ENCODE measurements at regions not wholly inside any gene's neighbourhood (a gene's known extent, or its start where the extent isn't known, plus 50 kb on each side); places are given as distances from the start of the nearest gene placed in this dataset.

- TF ChIP-seq, protein P1, sequence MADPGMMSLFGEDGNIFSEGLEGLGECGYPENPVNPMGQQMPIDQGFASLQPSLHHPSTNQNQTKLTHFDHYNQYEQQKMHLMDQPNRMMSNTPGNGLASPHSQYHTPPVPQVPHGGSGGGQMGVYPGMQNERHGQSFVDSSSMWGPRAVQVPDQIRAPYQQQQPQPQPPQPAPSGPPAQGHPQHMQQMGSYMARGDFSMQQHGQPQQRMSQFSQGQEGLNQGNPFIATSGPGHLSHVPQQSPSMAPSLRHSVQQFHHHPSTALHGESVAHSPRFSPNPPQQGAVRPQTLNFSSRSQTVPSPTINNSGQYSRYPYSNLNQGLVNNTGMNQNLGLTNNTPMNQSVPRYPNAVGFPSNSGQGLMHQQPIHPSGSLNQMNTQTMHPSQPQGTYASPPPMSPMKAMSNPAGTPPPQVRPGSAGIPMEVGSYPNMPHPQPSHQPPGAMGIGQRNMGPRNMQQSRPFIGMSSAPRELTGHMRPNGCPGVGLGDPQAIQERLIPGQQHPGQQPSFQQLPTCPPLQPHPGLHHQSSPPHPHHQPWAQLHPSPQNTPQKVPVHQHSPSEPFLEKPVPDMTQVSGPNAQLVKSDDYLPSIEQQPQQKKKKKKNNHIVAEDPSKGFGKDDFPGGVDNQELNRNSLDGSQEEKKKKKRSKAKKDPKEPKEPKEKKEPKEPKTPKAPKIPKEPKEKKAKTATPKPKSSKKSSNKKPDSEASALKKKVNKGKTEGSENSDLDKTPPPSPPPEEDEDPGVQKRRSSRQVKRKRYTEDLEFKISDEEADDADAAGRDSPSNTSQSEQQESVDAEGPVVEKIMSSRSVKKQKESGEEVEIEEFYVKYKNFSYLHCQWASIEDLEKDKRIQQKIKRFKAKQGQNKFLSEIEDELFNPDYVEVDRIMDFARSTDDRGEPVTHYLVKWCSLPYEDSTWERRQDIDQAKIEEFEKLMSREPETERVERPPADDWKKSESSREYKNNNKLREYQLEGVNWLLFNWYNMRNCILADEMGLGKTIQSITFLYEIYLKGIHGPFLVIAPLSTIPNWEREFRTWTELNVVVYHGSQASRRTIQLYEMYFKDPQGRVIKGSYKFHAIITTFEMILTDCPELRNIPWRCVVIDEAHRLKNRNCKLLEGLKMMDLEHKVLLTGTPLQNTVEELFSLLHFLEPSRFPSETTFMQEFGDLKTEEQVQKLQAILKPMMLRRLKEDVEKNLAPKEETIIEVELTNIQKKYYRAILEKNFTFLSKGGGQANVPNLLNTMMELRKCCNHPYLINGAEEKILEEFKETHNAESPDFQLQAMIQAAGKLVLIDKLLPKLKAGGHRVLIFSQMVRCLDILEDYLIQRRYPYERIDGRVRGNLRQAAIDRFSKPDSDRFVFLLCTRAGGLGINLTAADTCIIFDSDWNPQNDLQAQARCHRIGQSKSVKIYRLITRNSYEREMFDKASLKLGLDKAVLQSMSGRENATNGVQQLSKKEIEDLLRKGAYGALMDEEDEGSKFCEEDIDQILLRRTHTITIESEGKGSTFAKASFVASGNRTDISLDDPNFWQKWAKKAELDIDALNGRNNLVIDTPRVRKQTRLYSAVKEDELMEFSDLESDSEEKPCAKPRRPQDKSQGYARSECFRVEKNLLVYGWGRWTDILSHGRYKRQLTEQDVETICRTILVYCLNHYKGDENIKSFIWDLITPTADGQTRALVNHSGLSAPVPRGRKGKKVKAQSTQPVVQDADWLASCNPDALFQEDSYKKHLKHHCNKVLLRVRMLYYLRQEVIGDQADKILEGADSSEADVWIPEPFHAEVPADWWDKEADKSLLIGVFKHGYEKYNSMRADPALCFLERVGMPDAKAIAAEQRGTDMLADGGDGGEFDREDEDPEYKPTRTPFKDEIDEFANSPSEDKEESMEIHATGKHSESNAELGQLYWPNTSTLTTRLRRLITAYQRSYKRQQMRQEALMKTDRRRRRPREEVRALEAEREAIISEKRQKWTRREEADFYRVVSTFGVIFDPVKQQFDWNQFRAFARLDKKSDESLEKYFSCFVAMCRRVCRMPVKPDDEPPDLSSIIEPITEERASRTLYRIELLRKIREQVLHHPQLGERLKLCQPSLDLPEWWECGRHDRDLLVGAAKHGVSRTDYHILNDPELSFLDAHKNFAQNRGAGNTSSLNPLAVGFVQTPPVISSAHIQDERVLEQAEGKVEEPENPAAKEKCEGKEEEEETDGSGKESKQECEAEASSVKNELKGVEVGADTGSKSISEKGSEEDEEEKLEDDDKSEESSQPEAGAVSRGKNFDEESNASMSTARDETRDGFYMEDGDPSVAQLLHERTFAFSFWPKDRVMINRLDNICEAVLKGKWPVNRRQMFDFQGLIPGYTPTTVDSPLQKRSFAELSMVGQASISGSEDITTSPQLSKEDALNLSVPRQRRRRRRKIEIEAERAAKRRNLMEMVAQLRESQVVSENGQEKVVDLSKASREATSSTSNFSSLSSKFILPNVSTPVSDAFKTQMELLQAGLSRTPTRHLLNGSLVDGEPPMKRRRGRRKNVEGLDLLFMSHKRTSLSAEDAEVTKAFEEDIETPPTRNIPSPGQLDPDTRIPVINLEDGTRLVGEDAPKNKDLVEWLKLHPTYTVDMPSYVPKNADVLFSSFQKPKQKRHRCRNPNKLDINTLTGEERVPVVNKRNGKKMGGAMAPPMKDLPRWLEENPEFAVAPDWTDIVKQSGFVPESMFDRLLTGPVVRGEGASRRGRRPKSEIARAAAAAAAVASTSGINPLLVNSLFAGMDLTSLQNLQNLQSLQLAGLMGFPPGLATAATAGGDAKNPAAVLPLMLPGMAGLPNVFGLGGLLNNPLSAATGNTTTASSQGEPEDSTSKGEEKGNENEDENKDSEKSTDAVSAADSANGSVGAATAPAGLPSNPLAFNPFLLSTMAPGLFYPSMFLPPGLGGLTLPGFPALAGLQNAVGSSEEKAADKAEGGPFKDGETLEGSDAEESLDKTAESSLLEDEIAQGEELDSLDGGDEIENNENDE (IDR thresholded peaks at IDR 0.05; ENCODE audit: insufficient replicate concordance, low read length), result no peak
- TF ChIP-seq JUND (IDR thresholded peaks at IDR 0.05; ENCODE audit: low read length) (no peak), NRF1 (IDR thresholded peaks at IDR 0.05; ENCODE audit: low read depth, low read length) (no peak), KDM1A (IDR thresholded peaks at IDR 0.05; ENCODE audit: borderline replicate concordance, low read length) (no peak), SIRT6 (IDR thresholded peaks at IDR 0.05; ENCODE audit: low read length) (no peak), SUZ12 (IDR thresholded peaks at IDR 0.05; ENCODE audit: low read length) (no peak), KDM4A (IDR thresholded peaks at IDR 0.05; ENCODE audit: low read depth, low read length, severe bottlenecking) (no peak), TBP (IDR thresholded peaks at IDR 0.05; ENCODE audit: low read depth, low read length) (no peak), TEAD4 (IDR thresholded peaks at IDR 0.05; ENCODE audit: low read depth, low read length) (no peak), GABPA (IDR thresholded peaks at IDR 0.05; ENCODE audit: borderline replicate concordance, insufficient read depth, low read length) (no peak), EZH2 (IDR thresholded peaks at IDR 0.05; ENCODE audit: low read depth, low read length, severe bottlenecking) (no peak), CREB1 (IDR thresholded peaks at IDR 0.05) (no peak), POU5F1 (IDR thresholded peaks at IDR 0.05; ENCODE audit: low read depth, low read length) (no peak)
Measured at GRCh38 chr3:502486-502885, 305.9 kb downstream of the CHL1 start (continued).

All from H1 (cell line).